GM12872 (cell line): ENCODE measurements at regions not wholly inside any gene's neighbourhood (a gene's known extent, or its start where the extent isn't known, plus 50 kb on each side); places are given as distances from the start of the nearest gene placed in this dataset.

Source experiments
- CTCF ChIP-seq: IDR thresholded peaks from 3 replicates; pipeline ENCODE4 v1.5.1; 2011; ENCODE audit warnings: low read depth, mild to moderate bottlenecking, low read length, moderate library complexity; ENCODE audit not compliant: insufficient read depth

- TF ChIP-seq CTCF: no peak
Observed at GRCh38 chr2:18684206-18685038, 95.1 kb upstream of the NT5C1B start.

GRCh38 chr2:18682681-18683080, 93.3 kb upstream of the NT5C1B start:
- TF ChIP-seq CTCF: no peak

- no peak for TF ChIP-seq CTCF
Observed at GRCh38 chr2:18677280-18677679, 87.9 kb upstream of the NT5C1B start.

DNA sequence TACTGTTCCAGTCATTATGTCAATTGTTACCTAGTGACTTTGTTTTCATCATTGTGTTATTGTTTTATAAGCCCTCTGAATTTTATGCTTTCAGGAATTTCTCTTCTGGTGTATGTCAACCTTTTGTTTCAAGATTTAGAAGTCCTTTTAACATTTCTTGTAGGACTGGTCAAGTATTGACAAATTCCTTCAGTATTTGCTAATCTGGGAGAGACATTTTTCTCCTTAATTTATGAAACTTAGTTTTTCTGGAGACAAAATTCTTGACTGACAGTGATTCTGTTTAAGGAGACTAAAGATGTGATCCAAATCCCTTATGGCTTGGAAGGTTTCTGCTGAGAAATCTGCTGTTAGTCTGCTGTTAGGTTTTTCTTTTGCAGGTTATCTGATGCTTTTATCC, 84.9 kb upstream of the NT5C1B start:
- TF ChIP-seq CTCF: no peak

GRCh38 chr2:18671363-18671762, 82.0 kb upstream of the NT5C1B start:
- TF ChIP-seq CTCF: no peak

DNA sequence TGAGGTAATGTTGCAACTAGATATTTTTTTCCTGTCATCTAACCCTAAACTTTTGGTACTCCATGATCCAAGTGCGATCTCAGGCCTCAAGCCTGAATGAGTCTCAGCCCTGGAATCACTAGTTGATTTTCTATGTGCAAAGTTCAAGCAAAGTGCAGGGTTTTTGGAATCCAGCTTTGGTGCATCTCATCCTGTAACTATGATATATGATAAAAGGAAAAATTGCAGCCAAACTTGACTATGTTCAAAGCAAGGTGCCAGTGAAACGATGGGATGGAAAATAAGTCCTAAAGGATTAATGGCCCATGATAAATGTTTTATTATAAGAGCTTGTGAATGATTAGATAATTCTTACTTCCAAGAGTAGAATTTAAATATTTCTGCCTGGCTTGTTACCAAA, 78.9 kb upstream of the NT5C1B start:
- no peak for TF ChIP-seq CTCF

GRCh38 chr2:18664421-18664820, 75.1 kb upstream of the NT5C1B start:
- no peak for TF ChIP-seq CTCF
